ENCODE measurements at regions not wholly inside any gene's neighbourhood (a gene's known extent, or its start where the extent isn't known, plus 50 kb on each side); places are given as distances from the start of the nearest gene placed in this dataset.

- peak; percentile 22 for DNase-seq (ENCODE audit: low read depth)
- no peak for TF ChIP-seq CTCF (conservative IDR thresholded peaks at IDR 0.05; ENCODE audit: control insufficient read depth, insufficient read depth, low read depth, low read length)
- no peak overlapping the region for H3K4me3 ChIP-seq (ENCODE audit: control insufficient read depth, low read depth, low read length)
These were observed 52.0 kb upstream of the GLRB start for GRCh38 chr4:157023941-157024340.

GRCh38 chr4:157025898-157026297, 50.1 kb upstream of the GLRB start:
- TF ChIP-seq CTCF (conservative IDR thresholded peaks at IDR 0.05; ENCODE audit: control insufficient read depth, insufficient read depth, low read depth, low read length), result no peak
- DNase-seq (ENCODE audit: low read depth), result no peak
- no peak overlapping the region for H3K4me3 ChIP-seq (ENCODE audit: control insufficient read depth, low read depth, low read length)

All from fibroblast of mammary gland (primary cell).